ENCODE measurements at regions not wholly inside any gene's neighbourhood (a gene's known extent, or its start where the extent isn't known, plus 50 kb on each side); places are given as distances from the start of the nearest gene placed in this dataset.

DNA sequence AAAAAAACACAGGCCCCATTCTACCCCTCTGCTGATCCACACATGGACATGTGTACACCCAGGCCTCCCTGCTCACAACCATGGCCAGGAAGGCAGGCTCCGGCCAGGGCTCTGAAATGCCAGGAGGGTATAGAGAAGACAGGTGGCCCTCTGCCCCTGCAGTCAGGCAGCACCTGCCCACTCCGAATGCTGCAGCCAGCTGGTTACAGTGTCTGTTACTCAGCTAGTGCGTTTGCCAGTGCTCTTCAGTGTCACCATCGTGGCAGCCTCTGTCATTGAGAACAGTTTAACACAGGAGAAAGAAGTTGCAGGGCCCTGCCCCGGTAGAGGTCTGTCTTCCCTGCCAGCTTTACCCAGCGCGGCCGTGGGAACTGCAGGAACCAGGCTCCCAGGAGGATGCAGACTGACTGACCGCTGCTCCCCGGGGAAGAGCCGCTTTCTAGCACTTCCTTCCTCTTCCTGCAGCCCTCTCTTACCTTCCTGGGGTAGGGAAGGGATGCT is 128.8 kb upstream of the FAM20C start:
- Histone ChIP-seq H3K36me3 (ENCODE audit: control insufficient read depth in 1 of 2, insufficient read depth in 2 of 2, low read length in 2 of 2) (no peaks in the 10 kb centered on the region), H3K9me2 (ENCODE audit: insufficient read depth) (no peaks in the 10 kb centered on the region), H3K4me3 (replicated peaks in 1 of 2; ENCODE audit: low read depth in 1 of 2, low read length in 2 of 2) (no peak overlapping the region), H4K20me1 (ENCODE audit: insufficient read depth) (no peaks in the 10 kb centered on the region), H3K9ac (ENCODE audit: low read length) (no peak overlapping the region), H3K79me2 (ENCODE audit: insufficient read depth, low read length) (no peaks in the 10 kb centered on the region), H3K4me2 (ENCODE audit: low read length) (no peak overlapping the region), H3K9me3 (ENCODE audit: control insufficient read depth in 1 of 2, insufficient read depth in 1 of 2, low read depth in 1 of 2, low read length in 2 of 2) (no peaks in the 10 kb centered on the region), H3K4me1 (ENCODE audit: control insufficient read depth in 1 of 2, insufficient read depth in 2 of 2, low read length in 2 of 2) (no peaks in the 10 kb centered on the region), H3K27me3 (ENCODE audit: insufficient read depth, low read length) (no peaks in the 10 kb centered on the region; the same call in 1 of the 2 replicates), H3K27ac (ENCODE audit: low read depth, low read length) (no peak overlapping the region), H2AFZ (ENCODE audit: low read depth, low read length, poor library complexity, severe bottlenecking) (no peak overlapping the region)
- DNase-seq (ENCODE audit: low read depth, low spot score) (no peak), ATAC-seq (0 out of 2 replicates have a peak, but pooled peaks have one; percentile 25)
- no TSS peak for BruUV-seq (replicated peaks)
- ChIA-PET RAD21 (ENCODE audit: low non-redundant PET in 1 of 2, low total read pairs in 2 of 2, uncharacterized antibody in 2 of 2, unreplicated experiment in 2 of 2) (no interaction called here), CTCF (interaction anchor here (0.9 to 1.0 kb wide), 3 partner anchors 8 to 61 kb away, joined by 3 read pairs; no protein-coding TSS in a partner anchor), POLR2A (no interaction called here)
- TF ChIP-seq SIN3A (IDR thresholded peaks at IDR 0.05; ENCODE audit: low read depth) (no peak), SP1 (IDR thresholded peaks at IDR 0.05; ENCODE audit: low read depth) (no peak), ZNF274 (IDR thresholded peaks at IDR 0.05; ENCODE audit: low read depth, low read length) (no peak), POLR2AphosphoS5 (IDR thresholded peaks at IDR 0.05; ENCODE audit: low read depth, low read length) (no peak), ZFX (IDR thresholded peaks at IDR 0.05) (no peak)
- TF ChIP-seq, protein P1, sequence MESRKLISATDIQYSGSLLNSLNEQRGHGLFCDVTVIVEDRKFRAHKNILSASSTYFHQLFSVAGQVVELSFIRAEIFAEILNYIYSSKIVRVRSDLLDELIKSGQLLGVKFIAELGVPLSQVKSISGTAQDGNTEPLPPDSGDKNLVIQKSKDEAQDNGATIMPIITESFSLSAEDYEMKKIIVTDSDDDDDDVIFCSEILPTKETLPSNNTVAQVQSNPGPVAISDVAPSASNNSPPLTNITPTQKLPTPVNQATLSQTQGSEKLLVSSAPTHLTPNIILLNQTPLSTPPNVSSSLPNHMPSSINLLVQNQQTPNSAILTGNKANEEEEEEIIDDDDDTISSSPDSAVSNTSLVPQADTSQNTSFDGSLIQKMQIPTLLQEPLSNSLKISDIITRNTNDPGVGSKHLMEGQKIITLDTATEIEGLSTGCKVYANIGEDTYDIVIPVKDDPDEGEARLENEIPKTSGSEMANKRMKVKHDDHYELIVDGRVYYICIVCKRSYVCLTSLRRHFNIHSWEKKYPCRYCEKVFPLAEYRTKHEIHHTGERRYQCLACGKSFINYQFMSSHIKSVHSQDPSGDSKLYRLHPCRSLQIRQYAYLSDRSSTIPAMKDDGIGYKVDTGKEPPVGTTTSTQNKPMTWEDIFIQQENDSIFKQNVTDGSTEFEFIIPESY (IDR thresholded peaks at IDR 0.05; ENCODE audit: extremely low read depth, insufficient replicate concordance, low read length): no peak
- intact Hi-C loops (cut with micrococcal nuclease): no loop called here
